SK-N-SH (cell line): ENCODE measurements at regions not wholly inside any gene's neighbourhood (a gene's known extent, or its start where the extent isn't known, plus 50 kb on each side); places are given as distances from the start of the nearest gene placed in this dataset.

ENCODE experiments used
- EZH2phosphoT487 ChIP-seq: fragments of 200-600 bp; sonication (generic); IDR thresholded peaks from 2 replicates; pipeline ENCODE4 v1.6.1; 2017; ENCODE audit warnings: low read depth, mixed run types, mild to moderate bottlenecking, antibody characterized with exemption, moderate library complexity, borderline replicate concordance
- TF ChIP-seq, protein P1 (sequence below): fragments of 200-600 bp; sonication (generic); IDR thresholded peaks from 2 replicates; pipeline ENCODE4 v1.6.1; 2017; ENCODE audit warnings: antibody characterized with exemption, mild to moderate bottlenecking, moderate library complexity

DNA sequence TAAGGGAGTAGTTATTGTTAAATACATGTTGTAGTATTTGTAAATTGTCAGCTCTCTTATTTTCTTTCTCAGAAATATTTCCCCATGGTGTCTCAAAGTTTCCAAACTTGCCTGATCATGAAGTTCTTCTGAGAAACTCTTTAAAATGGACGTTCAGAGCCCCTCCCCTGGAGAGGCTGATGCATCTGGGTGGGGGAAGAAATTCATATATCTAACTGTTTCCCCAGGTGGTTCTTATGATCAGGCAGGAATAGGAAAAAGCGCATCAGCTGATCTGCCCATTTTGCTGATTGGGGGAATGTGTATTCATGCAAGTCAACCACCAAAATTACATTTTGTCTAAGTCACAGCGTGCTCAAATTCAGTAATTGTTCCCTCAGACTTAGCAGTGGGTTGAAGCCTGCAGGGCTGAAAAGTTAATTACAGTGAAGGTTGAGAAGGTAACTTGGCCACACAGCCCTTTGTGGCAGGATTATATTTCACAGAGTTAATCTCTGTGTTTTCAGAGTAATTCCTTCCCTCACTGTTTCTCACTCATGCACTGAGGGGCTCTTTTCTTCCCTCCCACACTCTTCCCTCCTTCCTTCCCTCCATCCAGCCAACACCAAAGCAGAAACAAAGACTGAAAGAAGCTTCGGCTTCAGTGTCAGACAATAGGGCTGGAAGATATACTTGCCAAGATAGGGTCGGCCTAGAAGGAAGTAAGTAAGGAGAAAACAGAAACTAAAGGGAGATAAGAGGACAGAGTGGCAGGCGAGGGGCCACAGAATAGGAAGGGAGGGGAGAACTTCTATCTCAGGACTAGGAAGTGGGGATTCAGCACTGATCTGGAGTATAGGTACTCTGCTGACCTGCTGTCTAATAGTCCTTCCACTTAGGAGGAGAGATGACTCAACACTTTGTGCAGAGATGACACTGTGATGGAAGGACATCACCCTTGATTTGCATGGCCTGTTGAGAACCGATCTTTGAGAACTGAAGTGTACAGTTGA lies 50.5 kb upstream of the STARD3NL start:
- TF ChIP-seq EZH2phosphoT487, result no peak
- TF ChIP-seq, protein P1, sequence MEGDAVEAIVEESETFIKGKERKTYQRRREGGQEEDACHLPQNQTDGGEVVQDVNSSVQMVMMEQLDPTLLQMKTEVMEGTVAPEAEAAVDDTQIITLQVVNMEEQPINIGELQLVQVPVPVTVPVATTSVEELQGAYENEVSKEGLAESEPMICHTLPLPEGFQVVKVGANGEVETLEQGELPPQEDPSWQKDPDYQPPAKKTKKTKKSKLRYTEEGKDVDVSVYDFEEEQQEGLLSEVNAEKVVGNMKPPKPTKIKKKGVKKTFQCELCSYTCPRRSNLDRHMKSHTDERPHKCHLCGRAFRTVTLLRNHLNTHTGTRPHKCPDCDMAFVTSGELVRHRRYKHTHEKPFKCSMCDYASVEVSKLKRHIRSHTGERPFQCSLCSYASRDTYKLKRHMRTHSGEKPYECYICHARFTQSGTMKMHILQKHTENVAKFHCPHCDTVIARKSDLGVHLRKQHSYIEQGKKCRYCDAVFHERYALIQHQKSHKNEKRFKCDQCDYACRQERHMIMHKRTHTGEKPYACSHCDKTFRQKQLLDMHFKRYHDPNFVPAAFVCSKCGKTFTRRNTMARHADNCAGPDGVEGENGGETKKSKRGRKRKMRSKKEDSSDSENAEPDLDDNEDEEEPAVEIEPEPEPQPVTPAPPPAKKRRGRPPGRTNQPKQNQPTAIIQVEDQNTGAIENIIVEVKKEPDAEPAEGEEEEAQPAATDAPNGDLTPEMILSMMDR, result no peak
